ENCODE measurements at regions not wholly inside any gene's neighbourhood (a gene's known extent, or its start where the extent isn't known, plus 50 kb on each side); places are given as distances from the start of the nearest gene placed in this dataset.

DNA sequence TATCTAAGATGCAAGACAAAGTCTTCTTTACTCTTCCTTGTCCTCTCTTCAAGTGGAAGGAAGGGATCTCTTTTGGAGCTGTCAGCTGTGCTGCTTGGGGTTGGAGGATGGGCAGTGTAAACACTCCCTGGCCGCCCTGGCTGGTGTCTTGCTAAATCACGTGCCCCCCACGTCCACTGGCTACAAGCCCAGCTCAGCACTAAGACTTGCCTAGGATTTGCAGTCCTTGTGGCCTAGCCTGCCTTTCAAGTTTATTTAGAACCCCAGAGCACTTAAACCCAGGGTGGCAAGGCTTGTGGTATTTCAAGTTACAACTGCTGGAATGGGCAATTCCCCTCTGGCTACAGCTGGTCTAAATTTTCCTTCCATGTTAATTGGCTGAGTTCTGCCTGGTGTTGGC lies 272.4 kb upstream of the MYO3A start:
- TF ChIP-seq, protein P1, sequence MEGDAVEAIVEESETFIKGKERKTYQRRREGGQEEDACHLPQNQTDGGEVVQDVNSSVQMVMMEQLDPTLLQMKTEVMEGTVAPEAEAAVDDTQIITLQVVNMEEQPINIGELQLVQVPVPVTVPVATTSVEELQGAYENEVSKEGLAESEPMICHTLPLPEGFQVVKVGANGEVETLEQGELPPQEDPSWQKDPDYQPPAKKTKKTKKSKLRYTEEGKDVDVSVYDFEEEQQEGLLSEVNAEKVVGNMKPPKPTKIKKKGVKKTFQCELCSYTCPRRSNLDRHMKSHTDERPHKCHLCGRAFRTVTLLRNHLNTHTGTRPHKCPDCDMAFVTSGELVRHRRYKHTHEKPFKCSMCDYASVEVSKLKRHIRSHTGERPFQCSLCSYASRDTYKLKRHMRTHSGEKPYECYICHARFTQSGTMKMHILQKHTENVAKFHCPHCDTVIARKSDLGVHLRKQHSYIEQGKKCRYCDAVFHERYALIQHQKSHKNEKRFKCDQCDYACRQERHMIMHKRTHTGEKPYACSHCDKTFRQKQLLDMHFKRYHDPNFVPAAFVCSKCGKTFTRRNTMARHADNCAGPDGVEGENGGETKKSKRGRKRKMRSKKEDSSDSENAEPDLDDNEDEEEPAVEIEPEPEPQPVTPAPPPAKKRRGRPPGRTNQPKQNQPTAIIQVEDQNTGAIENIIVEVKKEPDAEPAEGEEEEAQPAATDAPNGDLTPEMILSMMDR (IDR thresholded peaks at IDR 0.05; ENCODE audit: low read depth, low read length): no peak
- no peak for DNase-seq (ENCODE audit: extremely low read depth, low read depth)

DNA sequence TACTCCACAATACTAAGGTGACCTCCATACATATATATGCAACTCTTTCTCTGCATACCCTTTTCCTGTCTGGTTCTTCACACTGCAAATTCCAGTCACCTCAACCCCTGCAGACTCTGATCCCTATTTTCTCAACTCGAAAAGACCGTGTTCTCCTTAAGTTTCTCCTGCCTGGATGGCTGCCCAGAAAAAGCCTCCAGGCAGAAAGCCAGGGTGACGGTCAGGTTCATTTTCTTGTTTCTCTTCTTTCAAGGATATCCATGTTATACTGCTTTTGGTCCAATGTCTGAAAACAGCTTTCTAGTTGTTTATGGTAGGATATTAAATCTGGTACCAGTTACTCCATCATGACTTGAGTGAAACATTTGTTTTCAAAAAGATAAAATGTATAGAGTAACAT lies 267.8 kb upstream of the MYO3A start:
- no peak for DNase-seq (ENCODE audit: extremely low read depth, low read depth)
- TF ChIP-seq, protein P1 (IDR thresholded peaks at IDR 0.05; ENCODE audit: low read depth, low read length): no peak

DNA sequence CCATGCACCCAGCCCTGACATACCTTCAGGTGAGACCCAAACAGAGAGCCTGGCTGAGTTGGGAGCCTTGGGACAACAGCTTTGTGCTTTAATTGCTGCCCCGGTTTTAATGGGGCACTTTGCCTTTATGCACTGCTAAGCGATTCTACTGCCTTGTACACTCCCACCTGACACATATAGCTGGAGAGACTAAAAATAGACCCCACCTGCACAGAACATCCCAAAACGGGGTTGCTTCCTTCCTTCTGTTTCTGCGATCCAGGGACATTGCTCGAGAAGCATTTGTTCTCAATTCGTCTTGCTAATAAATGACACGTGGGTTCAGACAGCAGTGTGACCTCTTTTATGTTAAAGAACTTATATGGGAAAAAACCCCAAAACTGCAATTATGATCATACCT lies 258.8 kb upstream of the MYO3A start:
- DNase-seq (ENCODE audit: extremely low read depth, low read depth): no peak
- TF ChIP-seq, protein P1 (IDR thresholded peaks at IDR 0.05; ENCODE audit: low read depth, low read length): no peak

DNA sequence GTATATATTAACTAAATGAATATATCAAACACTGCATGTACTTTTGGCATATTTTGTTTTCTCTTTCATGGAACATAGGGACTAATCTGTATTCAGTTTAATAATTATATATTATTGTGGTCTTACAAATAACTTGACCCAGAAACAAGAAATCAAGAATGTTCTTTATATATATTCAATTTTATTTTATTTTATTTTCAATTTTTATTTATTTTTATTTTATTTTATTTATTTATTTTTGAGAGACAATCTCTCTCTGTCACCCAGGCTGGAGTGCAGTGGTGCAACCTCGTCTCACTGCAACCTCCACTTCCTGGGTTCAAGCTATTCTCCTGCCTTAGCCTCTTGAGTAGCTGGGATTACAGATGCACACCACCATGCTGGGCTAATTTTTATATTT lies 258.4 kb upstream of the MYO3A start:
- no peak for DNase-seq (ENCODE audit: extremely low read depth, low read depth)
- TF ChIP-seq, protein P1 (IDR thresholded peaks at IDR 0.05; ENCODE audit: low read depth, low read length): no peak

DNA sequence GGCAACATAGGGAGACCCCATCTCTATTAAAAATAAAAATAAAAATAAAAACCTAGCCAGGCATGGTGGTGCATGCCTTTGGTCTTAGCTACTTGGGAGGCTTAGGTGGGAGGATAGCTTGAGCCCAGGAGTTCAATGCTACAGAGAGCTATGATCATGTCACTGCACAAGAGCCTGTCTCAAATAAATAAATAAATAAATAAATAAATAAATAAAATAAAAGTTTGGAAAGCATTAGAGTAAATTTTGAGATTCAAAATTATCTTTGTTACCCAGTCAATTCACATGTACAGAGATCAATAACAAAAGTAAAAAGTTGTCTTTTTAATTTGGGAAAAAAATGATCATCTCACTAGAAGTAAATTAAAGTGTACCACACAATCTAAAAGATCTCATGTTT lies 255.8 kb upstream of the MYO3A start:
- TF ChIP-seq, protein P1 (IDR thresholded peaks at IDR 0.05; ENCODE audit: low read depth, low read length): no peak
- DNase-seq (ENCODE audit: extremely low read depth, low read depth): no peak

DNA sequence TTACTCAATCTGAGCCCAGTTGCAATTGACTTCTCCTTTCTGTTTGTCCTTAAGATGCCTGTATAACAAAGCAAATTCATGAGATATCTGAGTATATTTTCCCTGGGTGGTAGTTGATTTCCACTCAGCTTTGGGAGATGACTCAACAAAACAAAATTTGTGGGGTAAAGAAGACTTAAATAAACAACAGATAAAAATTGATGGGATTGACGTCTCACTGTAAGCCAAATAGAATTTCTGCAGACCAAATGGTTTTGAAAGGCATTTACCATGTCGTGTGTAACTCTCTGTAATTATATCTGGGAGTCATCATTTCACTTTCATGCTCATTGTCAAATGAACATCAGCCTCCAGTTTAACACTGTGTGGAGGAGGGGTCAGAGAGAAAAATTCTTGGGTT lies 255.4 kb upstream of the MYO3A start:
- TF ChIP-seq, protein P1 (IDR thresholded peaks at IDR 0.05; ENCODE audit: low read depth, low read length): no peak
- no peak for DNase-seq (ENCODE audit: extremely low read depth, low read depth)

DNA sequence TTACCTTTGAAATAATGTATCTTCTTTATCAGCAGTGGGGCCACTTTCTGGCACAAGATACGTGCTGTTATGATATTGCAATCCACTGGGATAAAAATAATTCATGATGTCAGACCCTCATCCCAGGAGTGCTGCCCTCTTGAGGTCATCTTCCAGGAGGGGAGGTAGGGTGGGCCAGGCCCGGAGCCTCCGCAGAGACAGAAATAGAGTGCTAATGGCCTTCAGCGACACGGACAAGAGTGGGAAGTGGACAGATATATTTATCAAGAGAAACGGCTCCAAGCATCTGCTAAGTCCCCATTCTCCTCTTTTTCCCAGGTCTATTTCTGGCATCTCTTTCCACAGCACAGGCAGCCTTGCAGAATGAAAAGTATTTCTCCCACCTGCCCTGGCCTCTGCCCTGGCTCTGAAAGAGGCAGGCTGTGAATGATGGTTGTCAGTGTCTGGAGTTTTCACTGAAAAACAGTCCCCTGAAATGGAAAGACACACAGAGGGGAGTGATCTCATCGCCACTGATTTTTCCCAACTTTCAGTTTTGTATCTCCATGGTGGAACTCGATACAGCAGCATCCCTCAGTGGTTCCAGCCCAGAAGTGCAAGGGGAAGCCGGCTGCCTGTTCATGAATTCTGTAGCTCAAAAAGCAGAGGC lies 251.7 kb upstream of the MYO3A start:
- TF ChIP-seq, protein P1 (IDR thresholded peaks at IDR 0.05; ENCODE audit: low read depth, low read length): no peak
- DNase-seq (ENCODE audit: extremely low read depth, low read depth): no peak
